Astrocyte (in vitro differentiated cells and primary cell): ENCODE measurements at regions not wholly inside any gene's neighbourhood (a gene's known extent, or its start where the extent isn't known, plus 50 kb on each side); places are given as distances from the start of the nearest gene placed in this dataset.

Source experiments
- CTCF ChIP-seq: IDR thresholded peaks from 2 replicates; pipeline ENCODE4 v1.5.1; 2011; ENCODE audit warnings: low read depth, mild to moderate bottlenecking, inconsistent platforms, low read length, moderate library complexity; ENCODE audit not compliant: insufficient read depth
- EZH2 ChIP-seq: IDR thresholded peaks from 2 replicates; pipeline ENCODE4 v1.6.1; 2012; ENCODE audit warnings: mild to moderate bottlenecking, low read length, inconsistent platforms; ENCODE audit not compliant: insufficient read depth

DNA sequence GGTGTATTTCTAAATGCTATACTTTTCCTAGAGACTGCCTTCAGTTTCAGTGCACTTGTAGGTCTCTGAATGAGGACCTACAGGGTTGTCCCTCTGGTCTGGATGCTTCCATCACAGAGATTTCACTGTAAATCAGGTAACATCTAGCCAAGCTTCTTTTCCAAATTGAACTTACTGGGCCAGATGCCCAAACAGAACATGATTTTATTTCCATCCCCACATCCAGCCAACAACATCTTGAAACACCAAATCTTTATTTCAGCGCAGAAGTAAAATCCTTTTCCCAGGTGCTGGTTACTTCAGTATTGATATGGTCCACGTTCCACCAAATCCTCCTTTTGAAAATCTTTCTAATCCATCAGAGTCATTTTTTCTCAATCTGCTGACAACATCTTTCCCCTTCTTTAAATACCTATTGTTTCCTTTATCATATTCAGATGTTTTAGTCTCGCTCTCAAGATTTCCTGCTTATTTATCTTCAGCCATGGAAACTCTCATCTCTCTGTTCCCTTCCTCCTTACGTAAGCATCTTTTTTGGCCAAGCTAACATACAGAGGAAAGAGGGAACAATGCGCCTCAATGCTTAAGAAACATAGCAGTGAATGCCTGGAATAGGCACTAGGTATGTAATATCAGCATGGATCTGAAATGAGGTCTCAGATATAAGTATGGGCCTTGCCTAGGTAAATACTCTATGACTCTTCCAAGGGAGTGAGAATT is 201.2 kb upstream of the MTNR1B start:
- TF ChIP-seq CTCF: no peak
- no peak for TF ChIP-seq EZH2
